ENCODE measurements at regions not wholly inside any gene's neighbourhood (a gene's known extent, or its start where the extent isn't known, plus 50 kb on each side); places are given as distances from the start of the nearest gene placed in this dataset.

DNA sequence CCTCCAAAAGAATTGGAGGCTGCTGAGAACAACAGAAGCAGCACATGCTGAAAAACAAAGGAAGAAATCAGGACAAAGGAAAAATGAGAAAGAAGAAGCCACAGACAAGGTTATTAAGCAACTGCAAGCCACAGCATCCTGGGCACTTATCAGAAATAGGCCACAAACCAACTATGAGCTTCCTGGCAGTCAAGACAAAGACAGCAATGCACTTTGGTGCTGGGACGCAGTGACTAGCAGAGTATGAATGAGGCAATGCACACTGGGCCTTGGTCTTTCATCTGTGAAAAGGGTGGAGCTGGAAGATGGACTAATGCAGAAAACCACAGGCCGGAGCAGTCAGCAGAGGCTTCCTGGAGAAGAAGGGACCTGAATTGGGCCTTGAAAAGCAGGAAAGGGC, 56.0 kb upstream of the LINGO1 start:
- Histone ChIP-seq H2AFZ (ENCODE audit: low read depth, low read length) (no peak overlapping the region), H3K36me3 (ENCODE audit: insufficient read depth, low read length) (no peaks in the 10 kb centered on the region), H3K9me3 (ENCODE audit: low read length) (no peaks in the 10 kb centered on the region), H3K9me2 (ENCODE audit: insufficient read depth, low read length) (no peaks in the 10 kb centered on the region), H3F3A (ENCODE audit: insufficient read depth, low read length, poor library complexity, severe bottlenecking) (no peaks in the 10 kb centered on the region), H3K4me3 (ENCODE audit: low read length) (no peak overlapping the region), H3K27ac (ENCODE audit: low read length) (no peak overlapping the region), H4K20me1 (ENCODE audit: insufficient read depth) (no peaks in the 10 kb centered on the region), H3K79me2 (replicated peaks; ENCODE audit: insufficient read depth, low read length) (no peaks in the 10 kb centered on the region), H3K27me3 (ENCODE audit: insufficient read depth, low read depth, low read length) (no peaks in the 10 kb centered on the region), H3K4me2 (ENCODE audit: low read length) (no peak overlapping the region), H3K9ac (ENCODE audit: low read length) (no peak overlapping the region)
- no peak for TF ChIP-seq TAF1 (IDR thresholded peaks at IDR 0.05; ENCODE audit: low read depth)
- TF ChIP-seq REST (IDR thresholded peaks at IDR 0.05; ENCODE audit: borderline replicate concordance) = no peak
- TF ChIP-seq EP300 (conservative IDR thresholded peaks at IDR 0.05; ENCODE audit: poor library complexity, severe bottlenecking) = no peak
- no peak for TF ChIP-seq POLR2AphosphoS5 (IDR thresholded peaks at IDR 0.05)
- TF ChIP-seq, protein P1, sequence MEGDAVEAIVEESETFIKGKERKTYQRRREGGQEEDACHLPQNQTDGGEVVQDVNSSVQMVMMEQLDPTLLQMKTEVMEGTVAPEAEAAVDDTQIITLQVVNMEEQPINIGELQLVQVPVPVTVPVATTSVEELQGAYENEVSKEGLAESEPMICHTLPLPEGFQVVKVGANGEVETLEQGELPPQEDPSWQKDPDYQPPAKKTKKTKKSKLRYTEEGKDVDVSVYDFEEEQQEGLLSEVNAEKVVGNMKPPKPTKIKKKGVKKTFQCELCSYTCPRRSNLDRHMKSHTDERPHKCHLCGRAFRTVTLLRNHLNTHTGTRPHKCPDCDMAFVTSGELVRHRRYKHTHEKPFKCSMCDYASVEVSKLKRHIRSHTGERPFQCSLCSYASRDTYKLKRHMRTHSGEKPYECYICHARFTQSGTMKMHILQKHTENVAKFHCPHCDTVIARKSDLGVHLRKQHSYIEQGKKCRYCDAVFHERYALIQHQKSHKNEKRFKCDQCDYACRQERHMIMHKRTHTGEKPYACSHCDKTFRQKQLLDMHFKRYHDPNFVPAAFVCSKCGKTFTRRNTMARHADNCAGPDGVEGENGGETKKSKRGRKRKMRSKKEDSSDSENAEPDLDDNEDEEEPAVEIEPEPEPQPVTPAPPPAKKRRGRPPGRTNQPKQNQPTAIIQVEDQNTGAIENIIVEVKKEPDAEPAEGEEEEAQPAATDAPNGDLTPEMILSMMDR (IDR thresholded peaks at IDR 0.05; ENCODE audit: poor library complexity, severe bottlenecking) = no peak
- no peak for TF ChIP-seq SMC3 (conservative IDR thresholded peaks at IDR 0.05; ENCODE audit: poor library complexity)
- TF ChIP-seq RAD21 (conservative IDR thresholded peaks at IDR 0.05) = no peak
- TF ChIP-seq EZH2 (IDR thresholded peaks at IDR 0.05; ENCODE audit: borderline replicate concordance, insufficient read depth, low read length, poor library complexity, severe bottlenecking) = no peak
- TF ChIP-seq MXI1 (conservative IDR thresholded peaks at IDR 0.05; ENCODE audit: poor library complexity, severe bottlenecking) = no peak

DNA sequence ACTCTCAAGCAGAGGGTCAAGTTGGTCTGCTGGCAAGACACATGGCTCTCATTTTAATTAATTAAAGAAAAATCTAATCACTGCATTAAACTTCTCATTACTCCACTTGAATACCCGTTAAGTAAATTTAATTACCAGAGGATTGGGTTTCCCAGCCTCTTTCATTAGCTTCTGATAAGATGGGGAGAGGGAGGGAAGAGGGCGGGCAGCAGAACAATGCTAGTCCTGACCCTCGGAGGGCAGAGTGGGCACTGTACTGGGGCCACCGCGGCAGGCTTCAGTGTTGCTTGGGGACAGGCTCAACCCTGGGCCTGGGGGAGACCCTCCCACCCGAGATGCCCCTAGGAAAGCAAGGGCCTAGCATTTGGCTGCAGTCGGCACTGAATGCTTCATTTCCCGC, 55.6 kb upstream of the LINGO1 start:
- no peaks in the 10 kb centered on the region for H3K9me3 ChIP-seq (ENCODE audit: low read length)
- TF ChIP-seq EZH2 (IDR thresholded peaks at IDR 0.05; ENCODE audit: borderline replicate concordance, insufficient read depth, low read length, poor library complexity, severe bottlenecking) (no peak), MXI1 (conservative IDR thresholded peaks at IDR 0.05; ENCODE audit: poor library complexity, severe bottlenecking) (no peak), TAF1 (IDR thresholded peaks at IDR 0.05; ENCODE audit: low read depth) (no peak), RAD21 (conservative IDR thresholded peaks at IDR 0.05) (no peak)
- TF ChIP-seq, protein P1 (IDR thresholded peaks at IDR 0.05; ENCODE audit: poor library complexity, severe bottlenecking) = no peak
- H3K4me3 ChIP-seq (ENCODE audit: low read length) = no peak overlapping the region
- no peaks in the 10 kb centered on the region for H4K20me1 ChIP-seq (ENCODE audit: insufficient read depth)
- no peak overlapping the region for H3K9ac ChIP-seq (ENCODE audit: low read length)
- H3K9me2 ChIP-seq (ENCODE audit: insufficient read depth, low read length) = no peaks in the 10 kb centered on the region
- H3K36me3 ChIP-seq (ENCODE audit: insufficient read depth, low read length) = no peaks in the 10 kb centered on the region
- H3K4me2 ChIP-seq (ENCODE audit: low read length) = no peak overlapping the region
- no peaks in the 10 kb centered on the region for H3K79me2 ChIP-seq (replicated peaks; ENCODE audit: insufficient read depth, low read length)
- no peak overlapping the region for H2AFZ ChIP-seq (ENCODE audit: low read depth, low read length)
- no peak overlapping the region for H3K27ac ChIP-seq (ENCODE audit: low read length)
- no peaks in the 10 kb centered on the region for H3K27me3 ChIP-seq (ENCODE audit: insufficient read depth, low read depth, low read length)
- H3F3A ChIP-seq (ENCODE audit: insufficient read depth, low read length, poor library complexity, severe bottlenecking) = no peaks in the 10 kb centered on the region

All from neural cell (in vitro differentiated cells).